ENCODE measurements at regions not wholly inside any gene's neighbourhood (a gene's known extent, or its start where the extent isn't known, plus 50 kb on each side); places are given as distances from the start of the nearest gene placed in this dataset.

GRCh38 chr10:120975072-120975867, 124.1 kb downstream of the WDR11 start:
- H3K4me1 Mint-ChIP-seq: no peaks in the 10 kb centered on the region
- CTCF ChIA-PET: no interaction called here
- no peaks in the 10 kb centered on the region for H3K36me3 Mint-ChIP-seq (ENCODE audit: low read depth)
- intact Hi-C loops (cut with micrococcal nuclease): no loop called here
- POLR2A ChIA-PET: no interaction called here
- no peak overlapping the region for H3K27ac Mint-ChIP-seq
- no peak for ATAC-seq (ENCODE audit: low read depth)
- TF ChIP-seq, protein P1, sequence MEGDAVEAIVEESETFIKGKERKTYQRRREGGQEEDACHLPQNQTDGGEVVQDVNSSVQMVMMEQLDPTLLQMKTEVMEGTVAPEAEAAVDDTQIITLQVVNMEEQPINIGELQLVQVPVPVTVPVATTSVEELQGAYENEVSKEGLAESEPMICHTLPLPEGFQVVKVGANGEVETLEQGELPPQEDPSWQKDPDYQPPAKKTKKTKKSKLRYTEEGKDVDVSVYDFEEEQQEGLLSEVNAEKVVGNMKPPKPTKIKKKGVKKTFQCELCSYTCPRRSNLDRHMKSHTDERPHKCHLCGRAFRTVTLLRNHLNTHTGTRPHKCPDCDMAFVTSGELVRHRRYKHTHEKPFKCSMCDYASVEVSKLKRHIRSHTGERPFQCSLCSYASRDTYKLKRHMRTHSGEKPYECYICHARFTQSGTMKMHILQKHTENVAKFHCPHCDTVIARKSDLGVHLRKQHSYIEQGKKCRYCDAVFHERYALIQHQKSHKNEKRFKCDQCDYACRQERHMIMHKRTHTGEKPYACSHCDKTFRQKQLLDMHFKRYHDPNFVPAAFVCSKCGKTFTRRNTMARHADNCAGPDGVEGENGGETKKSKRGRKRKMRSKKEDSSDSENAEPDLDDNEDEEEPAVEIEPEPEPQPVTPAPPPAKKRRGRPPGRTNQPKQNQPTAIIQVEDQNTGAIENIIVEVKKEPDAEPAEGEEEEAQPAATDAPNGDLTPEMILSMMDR (IDR thresholded peaks at IDR 0.05): no peak
- no peaks in the 10 kb centered on the region for H3K9me3 Mint-ChIP-seq
- DNase-seq: no peak
- H3K27me3 Mint-ChIP-seq: peaks cover 33% of the 10 kb centered on the region
- no peak overlapping the region for H3K4me3 Mint-ChIP-seq

DNA sequence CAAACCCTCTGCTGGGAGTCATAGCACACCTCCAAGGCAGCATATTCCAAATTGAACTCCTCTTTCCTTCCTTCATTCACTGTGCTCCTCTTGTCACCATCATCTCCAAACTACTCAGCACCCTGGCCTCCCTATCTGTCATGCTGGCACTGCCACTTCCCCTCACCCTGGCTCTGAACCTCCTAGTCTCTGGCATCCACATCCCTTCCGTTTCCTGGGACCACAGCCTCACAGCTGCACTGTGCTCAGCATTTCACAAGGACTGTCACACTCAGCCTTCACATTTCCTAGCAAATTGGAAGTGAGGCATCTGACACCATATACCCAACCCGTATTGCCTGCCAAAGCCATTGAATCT, 124.7 kb downstream of the WDR11 start:
- Mint-ChIP-seq H3K36me3 (ENCODE audit: low read depth) (no peaks in the 10 kb centered on the region), H3K9me3 (no peaks in the 10 kb centered on the region), H3K27me3 (peaks cover 34% of the 10 kb centered on the region), H3K4me1 (no peaks in the 10 kb centered on the region), H3K27ac (no peak overlapping the region), H3K4me3 (no peak overlapping the region)
- no peak for DNase-seq
- CTCF ChIA-PET: no interaction called here
- no peak for ATAC-seq (ENCODE audit: low read depth)
- POLR2A ChIA-PET: no interaction called here
- intact Hi-C loops (cut with micrococcal nuclease): no loop called here
- TF ChIP-seq, protein P1 (IDR thresholded peaks at IDR 0.05): no peak

DNA sequence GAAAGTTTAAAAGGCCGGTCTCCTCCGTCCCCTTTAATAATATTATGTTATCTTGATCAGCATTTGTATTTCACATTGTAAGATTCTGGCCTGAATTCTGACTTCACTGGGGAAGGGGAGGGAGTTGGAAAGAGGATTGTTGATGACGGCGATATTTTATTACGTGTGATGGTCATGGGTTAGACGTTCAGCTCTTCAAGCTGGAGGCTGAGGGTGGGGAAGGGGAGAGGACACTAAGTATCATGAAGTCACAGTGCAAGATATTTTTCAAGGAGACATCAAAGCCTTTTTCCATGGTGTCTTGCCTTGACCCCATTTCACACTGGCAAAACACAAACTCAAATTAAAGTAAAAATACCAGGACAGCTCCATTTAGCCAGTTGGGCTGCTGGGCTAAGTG, 126.7 kb downstream of the WDR11 start:
- CTCF ChIA-PET: no interaction called here
- Mint-ChIP-seq H3K27me3 (peaks cover 40% of the 10 kb centered on the region), H3K4me3 (no peak overlapping the region), H3K27ac (no peak overlapping the region), H3K9me3 (no peaks in the 10 kb centered on the region), H3K4me1 (no peaks in the 10 kb centered on the region), H3K36me3 (ENCODE audit: low read depth) (no peaks in the 10 kb centered on the region)
- TF ChIP-seq, protein P1 (IDR thresholded peaks at IDR 0.05): no peak
- DNase-seq: no peak
- POLR2A ChIA-PET: no interaction called here
- intact Hi-C loops (cut with micrococcal nuclease): no loop called here
- ATAC-seq (ENCODE audit: low read depth): no peak

GRCh38 chr10:120978589-120979252, 127.6 kb downstream of the WDR11 start:
- POLR2A ChIA-PET: no interaction called here
- CTCF ChIA-PET: no interaction called here
- ATAC-seq (ENCODE audit: low read depth): no peak
- no peak for DNase-seq
- H3K9me3 Mint-ChIP-seq: no peaks in the 10 kb centered on the region
- H3K27ac Mint-ChIP-seq: no peak overlapping the region
- peaks cover 36% of the 10 kb centered on the region for H3K27me3 Mint-ChIP-seq
- TF ChIP-seq, protein P1 (IDR thresholded peaks at IDR 0.05): no peak
- H3K4me3 Mint-ChIP-seq: no peak overlapping the region
- H3K4me1 Mint-ChIP-seq: no peaks in the 10 kb centered on the region
- intact Hi-C loops (cut with micrococcal nuclease): no loop called here
- H3K36me3 Mint-ChIP-seq (ENCODE audit: low read depth): no peaks in the 10 kb centered on the region

- Mint-ChIP-seq H3K4me1 (no peaks in the 10 kb centered on the region), H3K27ac (no peak overlapping the region), H3K36me3 (ENCODE audit: low read depth) (no peaks in the 10 kb centered on the region), H3K4me3 (no peak overlapping the region), H3K27me3 (peaks cover 31% of the 10 kb centered on the region), H3K9me3 (peaks cover under 1% of the 10 kb centered on the region)
- no peak for DNase-seq
- no peak for ATAC-seq (ENCODE audit: low read depth)
- intact Hi-C loops (cut with micrococcal nuclease): no loop called here
- TF ChIP-seq, protein P1 (IDR thresholded peaks at IDR 0.05): no peak
- CTCF ChIA-PET: no interaction called here
- POLR2A ChIA-PET: no interaction called here
These were observed 128.5 kb downstream of the WDR11 start for GRCh38 chr10:120979435-120980278.
